Inflammatory macrophage (primary cell): ENCODE measurements at regions not wholly inside any gene's neighbourhood (a gene's known extent, or its start where the extent isn't known, plus 50 kb on each side); places are given as distances from the start of the nearest gene placed in this dataset.
"Not testable (repeated sequence)": the region's sequence is repeated elsewhere in the genome, so short reads cannot be mapped to it uniquely, and the experiment has no call there.

Source experiments
- DNase-seq, 2 donors: peaks; one replicate each; pipeline ENCODE4 v3.0.0-alpha.2; 2020 to 2022

- DNase-seq, result no peak
Observed at GRCh38 chr1:232715154-232715553, 85.2 kb upstream of the SIPA1L2 start.

- not testable (repeated sequence) for DNase-seq
Observed at GRCh38 chr1:232717911-232718310, 87.3 kb upstream of the MAP10 start.

DNA sequence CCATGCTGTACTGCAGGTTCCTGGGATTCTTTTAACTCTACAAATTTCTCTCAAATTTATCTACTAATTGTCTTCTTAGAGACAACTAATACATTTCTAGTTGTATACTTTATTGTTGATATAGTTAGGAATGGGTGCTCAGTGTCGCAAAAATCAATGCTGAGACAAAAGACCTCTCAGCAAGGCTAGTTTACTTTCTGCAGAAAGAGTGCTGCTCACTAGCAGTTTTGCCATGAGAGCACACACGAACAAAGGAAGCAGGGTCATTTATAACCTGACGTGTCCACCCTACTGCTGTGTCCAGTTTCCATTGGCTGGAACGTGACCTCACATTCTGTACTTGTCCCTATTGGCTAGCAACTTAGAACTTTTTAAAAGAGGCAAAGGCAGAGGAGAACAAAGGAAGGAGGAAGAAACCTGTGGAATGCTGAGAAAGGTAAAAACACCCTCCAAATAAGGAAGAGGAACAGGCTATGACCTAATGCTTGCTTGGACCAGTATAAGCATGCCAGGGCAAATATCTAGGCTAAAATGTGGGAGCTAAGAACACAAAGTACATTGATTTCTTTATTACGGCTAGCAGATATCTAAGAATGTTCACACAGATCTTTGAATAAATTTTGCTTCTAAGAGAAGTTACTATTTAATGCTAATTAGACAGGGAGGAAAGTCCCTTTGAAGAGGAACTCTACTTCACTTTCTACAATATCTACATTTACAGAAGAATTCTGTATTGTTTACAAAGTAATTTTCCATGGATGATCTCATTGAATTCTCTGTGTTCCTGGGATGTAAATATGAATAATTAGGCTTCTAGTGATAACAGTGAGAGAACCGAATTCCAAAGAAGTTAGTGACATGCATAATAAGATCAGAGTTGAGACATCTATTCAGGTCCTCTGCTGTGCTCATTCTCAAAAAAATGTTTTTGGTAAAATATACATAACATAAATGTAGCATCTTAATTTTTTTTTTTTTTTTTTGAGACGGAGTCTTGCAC lies 86.0 kb upstream of the MAP10 start:
- DNase-seq, result no peak

DNA sequence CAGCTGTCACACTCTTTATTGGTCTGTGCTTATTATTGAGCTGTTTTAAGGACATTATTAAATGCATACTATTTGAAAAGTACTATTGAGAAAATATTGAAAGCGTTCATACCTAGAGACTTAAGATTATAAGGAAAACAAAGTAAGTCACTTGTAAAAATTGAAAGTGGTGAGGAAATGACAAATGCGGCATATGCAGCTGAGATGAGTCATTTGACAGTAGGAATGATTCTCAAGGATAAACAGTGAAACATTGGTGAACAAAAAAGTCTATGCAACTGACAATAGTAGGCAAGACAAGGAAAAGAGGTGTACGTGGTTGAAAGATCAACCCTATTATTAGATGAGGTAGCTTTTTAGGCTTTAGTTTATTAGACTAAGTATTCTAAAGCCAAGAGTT lies 82.6 kb upstream of the MAP10 start:
- DNase-seq, result no peak

- no peak for DNase-seq
Observed at GRCh38 chr1:232725305-232726047, 79.7 kb upstream of the MAP10 start.

- no peak for DNase-seq
Observed at GRCh38 chr1:232726048-232726779, 79.0 kb upstream of the MAP10 start.

DNA sequence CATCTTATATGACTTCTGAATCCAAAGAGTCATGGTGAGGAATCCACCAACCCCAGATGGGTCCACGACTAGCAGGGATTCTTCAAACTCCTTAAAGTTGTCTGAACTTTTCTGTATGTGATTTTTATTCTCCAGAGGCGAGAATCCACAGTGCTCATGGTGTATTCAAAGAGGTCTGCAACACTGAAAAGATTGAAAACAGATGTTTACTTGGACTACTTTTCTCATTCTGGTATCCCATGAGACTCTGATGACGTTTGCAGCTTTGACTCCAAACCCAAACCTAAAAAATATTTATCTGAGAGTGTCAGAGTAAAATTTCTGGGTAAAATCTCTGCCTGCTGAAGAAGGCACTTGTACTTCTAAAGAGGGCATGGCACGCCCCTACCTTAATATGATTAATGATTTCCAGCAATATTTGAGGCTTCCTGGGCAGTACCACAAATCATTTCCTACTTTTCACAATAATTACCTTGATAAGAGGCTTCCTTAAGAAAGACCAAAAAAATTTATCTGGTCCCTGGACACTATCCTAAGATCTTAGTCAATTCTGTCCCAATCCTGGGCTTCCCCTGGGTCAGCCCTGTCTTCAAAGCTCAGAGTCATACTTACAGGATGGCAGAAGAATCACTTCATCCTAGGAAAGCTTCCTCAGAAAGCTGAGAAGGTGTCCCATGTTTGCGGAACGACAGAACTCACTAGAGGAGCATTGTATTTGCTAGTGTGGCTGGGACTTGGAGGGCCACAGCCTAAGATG lies 76.5 kb upstream of the MAP10 start:
- no peak for DNase-seq

DNA sequence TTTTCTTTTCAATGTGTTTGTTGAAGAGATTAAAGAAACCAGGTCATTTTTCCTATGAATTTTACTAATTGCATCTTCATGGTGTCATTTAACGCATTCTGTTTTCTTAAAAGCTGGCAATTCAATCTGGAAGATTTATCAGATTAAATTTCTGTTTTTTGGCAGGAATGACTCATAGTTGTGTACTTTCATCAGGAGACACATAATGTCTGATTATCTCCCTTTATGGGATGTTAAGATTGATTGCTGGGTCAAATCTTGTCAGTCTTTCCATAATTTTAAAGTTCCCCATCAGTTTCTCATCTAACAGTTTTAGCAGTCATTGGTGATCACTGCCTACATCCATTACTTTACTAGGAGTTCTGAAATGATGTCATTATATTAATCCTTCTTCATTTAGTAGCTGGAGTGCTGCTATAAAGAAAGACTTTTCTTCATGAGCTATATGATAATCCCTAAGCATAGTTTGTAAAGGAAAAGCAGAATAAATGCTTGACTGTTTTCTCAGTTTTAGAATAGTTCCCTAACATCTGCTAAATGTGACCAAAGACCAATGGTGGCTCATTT lies 72.8 kb upstream of the MAP10 start:
- DNase-seq, result no peak

- DNase-seq, result no peak
Observed at GRCh38 chr1:232737917-232738316, 67.3 kb upstream of the MAP10 start.

- no peak for DNase-seq
Observed at GRCh38 chr1:232743999-232744398, 61.2 kb upstream of the MAP10 start.

- no peak for DNase-seq
Observed at GRCh38 chr1:232744847-232745246, 60.4 kb upstream of the MAP10 start.

- not testable (repeated sequence) for DNase-seq
Observed at GRCh38 chr1:232745698-232746097, 59.5 kb upstream of the MAP10 start.

DNA sequence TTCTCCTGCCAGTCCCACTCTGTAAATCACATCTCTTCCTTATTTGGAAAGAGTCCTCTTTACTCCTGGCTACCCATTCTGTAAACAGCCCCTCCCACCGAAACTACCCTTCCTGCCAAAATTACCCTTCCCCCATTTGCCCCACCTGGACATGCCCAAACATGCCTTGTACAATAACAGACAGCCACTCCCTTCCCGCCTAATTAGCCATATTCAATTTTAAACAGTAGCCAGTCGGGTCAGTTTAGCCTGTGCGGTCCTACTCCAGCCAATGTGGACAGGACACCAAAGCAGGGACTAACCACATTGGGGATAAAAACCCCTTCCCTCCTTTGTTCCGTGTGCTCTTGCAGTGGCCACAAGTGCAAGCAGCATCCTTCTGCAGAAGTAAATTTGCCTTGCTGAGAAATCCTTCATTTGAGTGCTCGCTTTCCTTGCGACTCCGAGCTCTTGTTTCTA lies 56.3 kb upstream of the MAP10 start:
- no peak for DNase-seq

DNA sequence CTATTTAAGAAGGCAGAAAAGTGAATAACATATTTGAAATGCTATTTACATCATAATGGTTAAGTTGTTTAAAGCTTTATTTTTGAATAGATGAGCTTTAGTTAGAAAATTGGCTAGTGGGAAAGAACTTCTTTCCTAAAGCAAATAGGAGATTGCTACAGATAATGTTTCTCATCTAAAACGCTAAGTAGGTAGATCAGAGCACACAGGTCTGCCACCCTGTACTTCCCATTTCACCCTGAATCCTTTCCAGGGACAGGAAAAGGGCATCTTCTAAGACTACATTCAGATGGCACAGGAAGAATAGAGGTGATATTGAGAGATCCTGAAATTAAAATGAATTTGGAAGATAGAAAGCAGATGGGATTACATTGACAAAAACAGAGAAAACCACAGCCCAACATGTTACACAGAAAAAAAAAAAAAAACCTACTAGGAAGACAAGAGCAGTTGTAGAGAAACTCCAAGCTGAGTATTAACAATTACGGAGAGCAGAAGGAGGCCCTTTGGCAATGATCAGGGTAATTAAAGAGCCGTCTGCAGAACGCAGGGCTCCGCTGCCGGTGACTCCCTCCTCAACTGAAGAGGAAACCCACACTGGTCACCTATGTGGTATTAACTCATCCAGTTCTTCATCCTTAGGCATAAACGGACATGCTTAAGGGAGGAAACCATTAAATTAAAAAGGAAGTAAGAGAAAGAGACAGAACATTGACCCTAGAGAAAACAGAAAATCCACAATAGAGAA lies 53.6 kb upstream of the MAP10 start:
- no peak for DNase-seq

DNA sequence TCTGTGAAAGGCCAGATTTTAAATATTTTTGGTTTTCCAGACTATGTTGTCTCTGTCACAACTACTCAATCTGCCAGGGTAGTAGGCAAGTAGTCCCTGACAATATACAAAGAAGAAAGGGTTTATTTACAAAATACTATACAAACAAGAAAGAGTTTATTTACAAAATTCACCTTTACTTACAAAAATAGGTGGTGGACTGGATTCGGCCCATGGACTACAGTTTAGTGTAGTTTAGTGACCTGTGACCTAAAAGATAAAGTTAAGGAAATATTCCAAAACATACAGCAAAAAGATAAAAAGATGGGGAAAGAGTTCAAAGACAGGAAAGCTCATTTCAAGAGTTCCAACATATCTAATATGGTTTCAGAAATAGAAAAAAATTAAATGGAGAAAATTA lies 52.9 kb upstream of the MAP10 start:
- no peak for DNase-seq

- DNase-seq, result no peak
Observed at GRCh38 chr1:232754930-232755329, 50.3 kb upstream of the MAP10 start.
